BJ (cell line): ENCODE measurements at regions not wholly inside any gene's neighbourhood (a gene's known extent, or its start where the extent isn't known, plus 50 kb on each side); places are given as distances from the start of the nearest gene placed in this dataset.

ENCODE experiments used
- CTCF ChIA-PET: fragments of 350-600 bp; formaldehyde crosslinking; extraction: SDS; loops from one replicate; lab custom pipeline; 2021; ENCODE audit warnings: antibody characterized with exemption, inconsistent platforms; lab: Yijun Ruan, JAX
- POLR2A ChIA-PET: fragments of 300-600 bp; sonication (Branson Sonifier 250); formaldehyde crosslinking; extraction: SDS; loops from one replicate; lab custom pipeline; 2021; ENCODE audit warnings: antibody characterized with exemption; lab: Charles Lee
- DNase-seq: peaks from one replicate; pipeline ENCODE4 v3.0.0-alpha.2; 2011; ENCODE audit warnings: low read depth
- H3K27me3 ChIP-seq: 2 replicates; pipeline ENCODE4 v1.6.0; 2011; ENCODE audit warnings: low read length; ENCODE audit not compliant: control insufficient read depth, insufficient read depth
- H3K36me3 ChIP-seq: 2 replicates; pipeline ENCODE4 v1.5.1; 2011; ENCODE audit warnings: low read length; ENCODE audit not compliant: control insufficient read depth, insufficient read depth
- H3K4me3 ChIP-seq: 2 replicates; pipeline ENCODE4 v1.5.1; 2011; ENCODE audit warnings: low read depth, mild to moderate bottlenecking, control low read depth, low read length
- TF ChIP-seq, protein P1 (sequence below): IDR thresholded peaks from 2 replicates; pipeline ENCODE4 v1.5.1; 2011; ENCODE audit warnings: low read depth, mild to moderate bottlenecking, control low read depth, inconsistent platforms, low read length, moderate library complexity; ENCODE audit not compliant: insufficient read depth

DNA sequence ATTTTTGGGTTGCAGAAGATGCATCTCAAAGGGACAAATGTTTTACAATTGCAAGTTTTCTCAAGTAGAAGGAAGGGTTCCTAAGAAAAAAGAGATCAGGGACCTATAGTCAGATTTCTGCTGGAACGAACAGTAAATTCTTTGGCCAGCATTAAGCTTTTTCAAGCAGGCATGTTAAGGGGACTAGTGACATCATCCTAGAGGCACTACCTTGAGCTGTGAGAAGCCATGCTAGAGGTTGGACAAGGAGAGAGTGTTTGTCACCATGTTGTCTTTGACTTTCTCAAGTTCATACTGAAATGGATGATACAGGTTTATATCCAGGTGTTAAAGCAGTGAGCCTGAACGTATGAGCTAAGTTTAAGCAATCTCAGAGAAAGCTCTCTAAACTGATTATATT lies 85.2 kb upstream of the WDR72 start:
- DNase-seq: no peak
- POLR2A ChIA-PET: no interaction called here
- no peaks in the 10 kb centered on the region for H3K36me3 ChIP-seq
- TF ChIP-seq, protein P1, sequence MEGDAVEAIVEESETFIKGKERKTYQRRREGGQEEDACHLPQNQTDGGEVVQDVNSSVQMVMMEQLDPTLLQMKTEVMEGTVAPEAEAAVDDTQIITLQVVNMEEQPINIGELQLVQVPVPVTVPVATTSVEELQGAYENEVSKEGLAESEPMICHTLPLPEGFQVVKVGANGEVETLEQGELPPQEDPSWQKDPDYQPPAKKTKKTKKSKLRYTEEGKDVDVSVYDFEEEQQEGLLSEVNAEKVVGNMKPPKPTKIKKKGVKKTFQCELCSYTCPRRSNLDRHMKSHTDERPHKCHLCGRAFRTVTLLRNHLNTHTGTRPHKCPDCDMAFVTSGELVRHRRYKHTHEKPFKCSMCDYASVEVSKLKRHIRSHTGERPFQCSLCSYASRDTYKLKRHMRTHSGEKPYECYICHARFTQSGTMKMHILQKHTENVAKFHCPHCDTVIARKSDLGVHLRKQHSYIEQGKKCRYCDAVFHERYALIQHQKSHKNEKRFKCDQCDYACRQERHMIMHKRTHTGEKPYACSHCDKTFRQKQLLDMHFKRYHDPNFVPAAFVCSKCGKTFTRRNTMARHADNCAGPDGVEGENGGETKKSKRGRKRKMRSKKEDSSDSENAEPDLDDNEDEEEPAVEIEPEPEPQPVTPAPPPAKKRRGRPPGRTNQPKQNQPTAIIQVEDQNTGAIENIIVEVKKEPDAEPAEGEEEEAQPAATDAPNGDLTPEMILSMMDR: no peak
- H3K27me3 ChIP-seq: no peaks in the 10 kb centered on the region
- CTCF ChIA-PET: no interaction called here
- H3K4me3 ChIP-seq: no peak overlapping the region

DNA sequence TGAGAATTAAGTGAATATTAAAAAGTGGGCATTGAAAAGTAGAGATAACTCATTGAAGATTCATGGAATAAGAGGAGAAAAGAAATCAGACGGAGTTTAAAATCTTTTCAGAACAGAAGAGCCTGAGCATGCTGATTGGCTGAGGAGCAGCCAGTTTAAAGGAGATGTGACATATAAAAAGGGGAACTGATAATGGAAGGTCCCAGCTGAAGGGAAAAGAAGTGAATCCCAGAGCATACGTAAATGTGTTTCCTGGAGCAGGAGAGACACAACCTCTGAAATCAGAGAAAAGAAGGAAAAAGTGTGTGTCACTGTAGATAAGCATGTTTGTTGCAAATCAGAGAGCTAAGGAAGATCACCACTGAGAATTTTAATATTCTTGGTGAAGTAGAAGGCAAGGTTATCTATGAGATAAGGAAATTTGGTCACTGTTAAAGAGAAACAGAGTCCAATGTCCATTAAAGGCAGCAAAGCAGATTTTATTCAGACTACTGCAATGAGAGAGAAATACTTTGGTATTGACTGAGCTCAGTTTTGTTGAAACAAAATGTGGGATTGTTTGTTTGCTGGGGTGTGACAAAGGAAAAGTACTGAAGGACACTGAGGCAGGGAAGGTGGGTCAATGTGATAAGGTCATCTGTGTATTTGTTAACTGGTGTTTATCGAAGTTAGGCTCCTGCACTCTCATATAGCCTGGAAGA lies 84.6 kb upstream of the WDR72 start:
- Histone ChIP-seq H3K4me3 (no peak overlapping the region), H3K27me3 (no peaks in the 10 kb centered on the region), H3K36me3 (no peaks in the 10 kb centered on the region)
- POLR2A ChIA-PET: no interaction called here
- CTCF ChIA-PET: interaction anchor here (1.3 kb wide), 1 partner anchor 11 kb away, joined by 3 read pairs; no protein-coding TSS in a partner anchor
- TF ChIP-seq, protein P1: no peak
- no peak for DNase-seq

DNA sequence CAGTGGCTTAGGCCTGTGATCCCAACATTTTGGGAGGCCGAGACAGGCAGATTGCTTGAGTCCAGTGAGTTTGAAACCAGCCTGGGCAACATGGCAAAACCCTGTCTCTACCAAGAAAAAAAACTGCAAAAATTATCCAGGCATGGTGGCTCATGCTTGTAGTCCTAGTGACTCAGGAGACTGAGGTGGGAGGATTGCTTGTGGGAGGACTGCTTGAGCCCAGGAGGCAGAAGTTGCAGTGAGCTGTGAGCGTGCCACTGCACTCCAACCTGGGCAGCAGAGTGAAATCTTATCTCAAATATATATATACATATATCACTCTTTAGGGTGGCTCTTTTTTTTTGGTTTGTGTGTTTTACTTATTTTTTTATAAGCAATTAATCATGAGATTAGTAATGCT lies 83.7 kb upstream of the WDR72 start:
- H3K4me3 ChIP-seq: no peak overlapping the region
- TF ChIP-seq, protein P1: no peak
- ChIA-PET CTCF (interaction anchor here (1.3 kb wide), 1 partner anchor 10 kb away, joined by 3 read pairs; no protein-coding TSS in a partner anchor), POLR2A (no interaction called here)
- DNase-seq: no peak
- no peaks in the 10 kb centered on the region for H3K27me3 ChIP-seq
- H3K36me3 ChIP-seq: no peaks in the 10 kb centered on the region

DNA sequence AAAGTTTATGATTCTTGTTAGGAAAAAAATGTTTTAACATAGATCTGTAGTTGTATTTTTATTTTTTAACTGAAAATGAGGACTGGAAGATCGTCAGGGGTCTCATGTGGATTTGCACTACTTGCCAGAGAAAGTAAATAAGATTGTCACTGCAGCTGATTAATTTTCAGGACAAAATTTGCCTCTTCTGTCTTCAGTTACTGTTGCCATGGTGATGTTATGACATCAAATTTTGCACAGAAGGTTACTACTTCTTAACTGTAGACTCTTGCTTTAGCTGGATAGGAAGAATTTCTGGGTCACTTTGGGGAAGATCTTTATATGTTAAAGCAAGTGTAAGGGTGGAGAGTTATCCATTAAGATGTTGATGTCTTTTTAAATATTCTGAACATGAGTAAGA lies 82.2 kb upstream of the WDR72 start:
- Histone ChIP-seq H3K27me3 (no peaks in the 10 kb centered on the region), H3K36me3 (no peaks in the 10 kb centered on the region), H3K4me3 (no peak overlapping the region)
- no peak for DNase-seq
- ChIA-PET CTCF (no interaction called here), POLR2A (no interaction called here)
- TF ChIP-seq, protein P1: no peak

DNA sequence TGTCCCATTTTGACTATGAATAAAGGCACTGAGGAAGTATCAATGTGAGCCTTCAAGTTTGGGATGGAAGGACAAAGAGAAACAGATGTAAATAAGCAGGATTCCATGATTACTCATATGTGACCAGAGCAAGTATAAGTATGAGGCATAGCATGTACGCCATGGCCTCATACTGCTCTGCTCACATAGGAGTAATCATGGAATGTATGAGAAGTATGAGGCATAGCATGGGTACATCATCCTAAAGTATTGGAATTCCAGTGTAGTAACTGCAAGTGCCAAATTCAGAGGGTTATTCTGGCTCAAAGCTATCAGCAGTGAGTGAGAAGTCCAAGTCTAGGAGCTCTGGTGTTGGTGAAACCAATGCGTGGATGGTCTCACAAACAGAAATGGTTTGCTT lies 81.2 kb upstream of the WDR72 start:
- no peaks in the 10 kb centered on the region for H3K27me3 ChIP-seq
- no peak overlapping the region for H3K4me3 ChIP-seq
- ChIA-PET CTCF (no interaction called here), POLR2A (no interaction called here)
- DNase-seq: no peak
- TF ChIP-seq, protein P1: no peak
- no peaks in the 10 kb centered on the region for H3K36me3 ChIP-seq
